Karpas-422 (cell line): ENCODE measurements at regions not wholly inside any gene's neighbourhood (a gene's known extent, or its start where the extent isn't known, plus 50 kb on each side); places are given as distances from the start of the nearest gene placed in this dataset.

ENCODE experiments used
- DNase-seq: peaks from one replicate; pipeline ENCODE4 v3.0.0-alpha.2; 2015
- H2AFZ ChIP-seq: fragments of 200-600 bp; sonication (generic); 2 replicates; pipeline ENCODE4 v1.6.1; 2014; ENCODE audit warnings: antibody characterized with exemption, low read length, mixed read lengths
- H3K27ac ChIP-seq: fragments of 200-600 bp; sonication (generic); 2 replicates; pipeline ENCODE4 v1.5.1; 2014; ENCODE audit warnings: mild to moderate bottlenecking, low read length, moderate library complexity
- H3K27me3 ChIP-seq: fragments of 200-600 bp; sonication (generic); 2 replicates; pipeline ENCODE4 v1.6.1; 2014; ENCODE audit warnings: low read length, mixed read lengths
- H3K36me3 ChIP-seq: fragments of 200-600 bp; sonication (generic); 2 replicates; pipeline ENCODE4 v1.6.1; 2014; ENCODE audit warnings: low read length, mixed read lengths; ENCODE audit not compliant: insufficient read depth
- H3K4me1 ChIP-seq: fragments of 200-600 bp; sonication (generic); 2 replicates; pipeline ENCODE4 v1.6.1; 2014; ENCODE audit warnings: mild to moderate bottlenecking, low read length, mixed read lengths
- H3K4me2 ChIP-seq: fragments of 200-600 bp; sonication (generic); 2 replicates; pipeline ENCODE4 v1.6.1; 2014; ENCODE audit warnings: low read length, low read depth, mild to moderate bottlenecking; ENCODE audit not compliant: poor library complexity, severe bottlenecking
- H3K4me3 ChIP-seq: fragments of 200-600 bp; sonication (generic); 2 replicates; pipeline ENCODE4 v1.5.1; 2014; ENCODE audit warnings: mild to moderate bottlenecking, antibody characterized with exemption, low read length, mixed read lengths
- H3K79me2 ChIP-seq: fragments of 200-600 bp; sonication (generic); 2 replicates; pipeline ENCODE4 v1.6.1; 2014; ENCODE audit warnings: mild to moderate bottlenecking, low read length, mixed read lengths
- H3K9ac ChIP-seq: fragments of 200-600 bp; sonication (generic); 2 replicates; pipeline ENCODE4 v1.6.0; 2014; ENCODE audit warnings: low read length
- H3K9me2 ChIP-seq: fragments of 200-600 bp; sonication (generic), shearing (Covaris generic); replicated peaks from 2 replicates; pipeline ENCODE4 v1.6.0; 2014; ENCODE audit warnings: mild to moderate bottlenecking, low read length, moderate library complexity; ENCODE audit not compliant: insufficient read depth
- H3K9me3 ChIP-seq: fragments of 300-700, 200-600 bp; sonication (generic); 2 replicates; pipeline ENCODE4 v1.6.1; 2014; ENCODE audit warnings: low read length, mixed read lengths
- H4K20me1 ChIP-seq: fragments of 200-600 bp; sonication (generic); 2 replicates; pipeline ENCODE4 v1.6.1; 2014; ENCODE audit warnings: mild to moderate bottlenecking, antibody characterized with exemption, low read length, low read depth; ENCODE audit not compliant: insufficient read depth

DNA sequence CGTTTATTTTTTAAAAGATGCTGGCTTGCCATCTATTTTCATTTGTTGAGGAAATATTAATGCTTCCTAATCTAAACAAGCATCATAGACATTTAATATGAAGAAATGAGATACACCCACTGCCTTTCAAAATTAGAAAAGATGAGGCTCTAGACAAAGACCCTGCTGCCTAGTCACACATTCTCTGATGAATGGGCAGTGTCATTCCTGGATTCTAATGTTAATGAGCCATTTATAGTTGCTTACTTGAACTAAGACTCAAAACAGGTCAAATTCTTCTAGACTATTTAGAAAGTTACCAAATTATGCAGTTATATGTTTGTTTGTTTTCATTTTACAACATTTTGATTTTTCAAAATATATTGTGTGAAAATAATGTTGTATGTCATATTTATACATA, 237.6 kb downstream of the CDH7 start:
- peaks cover 56% of the 10 kb centered on the region for H3K9me3 ChIP-seq
- no peak for DNase-seq
- H3K4me2 ChIP-seq, result no peak overlapping the region
- H3K36me3 ChIP-seq, result no peaks in the 10 kb centered on the region
- no peak overlapping the region for H3K27ac ChIP-seq
- no peak overlapping the region for H3K4me3 ChIP-seq
- H3K9me2 ChIP-seq, result no peaks in the 10 kb centered on the region
- H4K20me1 ChIP-seq, result no peaks in the 10 kb centered on the region
- H3K79me2 ChIP-seq, result no peaks in the 10 kb centered on the region
- H2AFZ ChIP-seq, result no peak overlapping the region
- no peaks in the 10 kb centered on the region for H3K4me1 ChIP-seq
- no peaks in the 10 kb centered on the region for H3K27me3 ChIP-seq
- no peak overlapping the region for H3K9ac ChIP-seq

DNA sequence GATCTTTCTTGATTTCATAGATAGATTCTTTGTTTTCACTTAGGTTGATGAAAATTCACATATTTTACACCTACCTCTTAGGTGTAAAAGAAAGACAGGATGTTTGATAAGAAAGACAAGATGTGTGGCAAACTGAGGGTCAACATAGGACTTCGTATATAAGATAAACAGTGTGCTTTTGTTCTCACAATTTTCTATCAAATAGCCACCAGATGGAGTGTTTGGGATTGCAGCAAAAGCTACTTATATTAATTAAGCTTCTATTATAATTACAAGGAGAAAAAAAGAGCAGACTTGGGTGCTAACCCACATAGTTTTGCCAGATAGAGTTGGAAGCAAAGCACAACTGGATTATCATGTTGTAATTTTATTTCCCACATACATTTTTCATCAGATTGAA, 232.9 kb downstream of the CDH7 start:
- Histone ChIP-seq H3K4me2 (no peak overlapping the region), H3K4me3 (no peak overlapping the region), H4K20me1 (no peaks in the 10 kb centered on the region), H2AFZ (no peak overlapping the region), H3K27ac (no peak overlapping the region), H3K79me2 (no peaks in the 10 kb centered on the region), H3K9me2 (no peaks in the 10 kb centered on the region), H3K9ac (no peak overlapping the region), H3K36me3 (no peaks in the 10 kb centered on the region), H3K27me3 (no peaks in the 10 kb centered on the region), H3K9me3 (peaks cover 48% of the 10 kb centered on the region), H3K4me1 (no peaks in the 10 kb centered on the region)
- DNase-seq, result peak; percentile 44

DNA sequence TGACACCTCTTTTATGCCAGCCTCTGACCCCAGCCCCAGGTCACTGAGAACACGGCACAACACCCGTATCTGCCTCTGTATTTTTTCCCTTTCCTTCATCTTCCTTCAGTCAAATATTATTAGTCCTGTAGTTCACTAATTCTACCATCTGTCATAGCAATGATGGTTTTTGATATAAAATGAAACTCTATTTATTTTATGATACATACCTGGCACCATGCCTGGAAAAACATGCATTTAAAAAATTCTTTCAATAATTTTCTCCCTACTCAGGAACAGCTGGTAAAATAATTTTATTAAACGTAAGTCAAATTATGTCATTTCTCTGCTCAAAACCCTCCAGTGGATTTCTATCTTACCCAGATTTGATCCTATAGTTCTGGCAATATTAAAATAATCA, 224.7 kb downstream of the CDH7 start:
- H3K4me2 ChIP-seq, result no peak overlapping the region
- H3K4me3 ChIP-seq, result no peak overlapping the region
- no peaks in the 10 kb centered on the region for H3K36me3 ChIP-seq
- H3K79me2 ChIP-seq, result no peaks in the 10 kb centered on the region
- H4K20me1 ChIP-seq, result no peaks in the 10 kb centered on the region
- H3K4me1 ChIP-seq, result no peaks in the 10 kb centered on the region
- H3K9me2 ChIP-seq, result no peaks in the 10 kb centered on the region
- H3K9me3 ChIP-seq, result peaks cover 77% of the 10 kb centered on the region
- no peak for DNase-seq
- no peak overlapping the region for H2AFZ ChIP-seq
- H3K27ac ChIP-seq, result no peak overlapping the region
- no peaks in the 10 kb centered on the region for H3K27me3 ChIP-seq
- no peak overlapping the region for H3K9ac ChIP-seq

DNA sequence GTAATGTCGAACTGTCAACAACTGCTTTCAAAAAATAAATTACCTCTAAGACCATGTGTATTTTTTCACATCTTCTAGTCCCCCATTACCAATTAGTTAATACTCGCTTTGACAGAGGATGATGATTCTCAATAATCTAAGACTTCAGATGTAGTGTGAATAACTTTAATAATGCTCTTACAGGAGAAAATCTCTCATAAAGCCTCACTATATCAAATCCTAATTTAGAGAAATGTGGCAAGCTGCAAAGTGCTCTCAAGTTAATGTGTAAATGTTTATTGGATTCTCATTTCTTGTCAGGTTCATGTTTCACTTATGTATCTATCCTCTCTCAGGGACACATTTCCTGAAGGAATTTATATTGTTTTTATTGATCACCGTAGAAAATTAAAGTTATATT, 223.9 kb downstream of the CDH7 start:
- H3K36me3 ChIP-seq, result no peaks in the 10 kb centered on the region
- no peak for DNase-seq
- no peaks in the 10 kb centered on the region for H3K27me3 ChIP-seq
- H3K9ac ChIP-seq, result no peak overlapping the region
- no peak overlapping the region for H3K27ac ChIP-seq
- H3K4me2 ChIP-seq, result no peak overlapping the region
- H3K9me3 ChIP-seq, result peaks cover 79% of the 10 kb centered on the region
- H3K4me1 ChIP-seq, result no peaks in the 10 kb centered on the region
- 0 out of 2 replicates have a peak overlapping the region, but pooled peaks have one; percentile 34 for H2AFZ ChIP-seq
- H4K20me1 ChIP-seq, result no peaks in the 10 kb centered on the region
- no peaks in the 10 kb centered on the region for H3K9me2 ChIP-seq
- H3K79me2 ChIP-seq, result no peaks in the 10 kb centered on the region
- no peak overlapping the region for H3K4me3 ChIP-seq

DNA sequence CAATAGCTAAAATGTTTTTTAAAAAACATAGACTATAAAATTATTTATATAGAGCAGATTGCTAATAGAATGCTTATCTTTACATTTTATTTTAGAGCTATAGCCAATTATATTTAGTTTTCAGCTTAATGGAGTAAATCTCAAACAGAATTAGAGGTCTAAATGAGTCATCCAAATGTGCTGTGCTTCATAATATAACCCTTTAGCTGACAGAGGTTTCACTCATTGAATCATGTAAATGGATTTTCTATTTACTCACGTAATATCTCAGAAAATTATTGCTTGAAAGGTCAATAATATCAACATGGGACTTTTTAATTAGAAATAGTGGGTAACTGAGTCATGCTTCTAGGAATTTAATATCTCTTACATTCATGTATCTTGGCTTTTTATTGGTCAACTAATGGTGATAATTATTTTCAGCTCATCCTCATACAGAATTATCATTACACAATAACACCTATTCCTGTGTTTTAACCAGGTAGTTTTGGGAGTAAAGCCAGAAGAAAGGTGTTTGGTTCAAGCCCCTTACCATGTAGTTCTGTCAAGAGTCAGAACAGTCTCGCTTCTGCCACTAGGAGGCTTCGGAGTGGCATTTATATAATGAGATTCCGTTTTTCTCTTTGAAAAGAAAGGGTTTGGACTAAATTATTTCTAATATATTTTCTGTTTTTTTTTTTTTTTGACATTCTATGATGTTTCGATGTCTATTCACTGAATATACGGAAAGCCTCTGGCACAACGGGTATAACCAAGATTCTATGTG, 217.6 kb downstream of the CDH7 start:
- H3K4me1 ChIP-seq, result no peaks in the 10 kb centered on the region
- H3K9me3 ChIP-seq, result peaks cover 64% of the 10 kb centered on the region
- H3K79me2 ChIP-seq, result no peaks in the 10 kb centered on the region
- no peaks in the 10 kb centered on the region for H3K9me2 ChIP-seq
- no peaks in the 10 kb centered on the region for H4K20me1 ChIP-seq
- no peak overlapping the region for H3K9ac ChIP-seq
- H3K36me3 ChIP-seq, result no peaks in the 10 kb centered on the region
- no peaks in the 10 kb centered on the region for H3K27me3 ChIP-seq
- no peak overlapping the region for H3K4me3 ChIP-seq
- DNase-seq, result no peak
- no peak overlapping the region for H3K27ac ChIP-seq
- no peak overlapping the region for H2AFZ ChIP-seq
- no peak overlapping the region for H3K4me2 ChIP-seq

DNA sequence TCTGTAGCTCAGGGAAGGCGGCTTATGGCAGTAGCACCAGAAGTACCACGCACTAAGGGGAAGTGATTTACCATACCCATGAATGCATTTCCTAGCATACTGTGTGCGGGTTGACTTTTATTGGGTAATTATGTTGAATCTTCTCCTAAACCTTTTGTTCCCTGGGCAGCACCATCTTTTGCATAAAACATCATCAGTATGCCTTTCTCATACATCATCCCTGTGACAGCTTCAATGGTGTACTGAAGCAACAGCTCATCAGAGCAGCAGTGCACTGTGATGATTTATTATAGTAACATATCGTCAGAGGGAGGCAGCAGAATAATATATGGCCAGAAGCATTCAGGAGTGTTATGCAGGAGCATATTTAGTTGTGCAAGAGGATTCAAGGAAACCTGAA, 204.9 kb downstream of the CDH7 start:
- H3K9me3 ChIP-seq, result peaks cover 42% of the 10 kb centered on the region
- H3K27me3 ChIP-seq, result no peaks in the 10 kb centered on the region
- H3K79me2 ChIP-seq, result no peaks in the 10 kb centered on the region
- no peak overlapping the region for H2AFZ ChIP-seq
- DNase-seq, result no peak
- no peaks in the 10 kb centered on the region for H3K9me2 ChIP-seq
- no peak overlapping the region for H3K9ac ChIP-seq
- H3K4me1 ChIP-seq, result no peaks in the 10 kb centered on the region
- no peaks in the 10 kb centered on the region for H4K20me1 ChIP-seq
- no peak overlapping the region for H3K4me2 ChIP-seq
- H3K4me3 ChIP-seq, result no peak overlapping the region
- H3K36me3 ChIP-seq, result no peaks in the 10 kb centered on the region
- H3K27ac ChIP-seq, result no peak overlapping the region

DNA sequence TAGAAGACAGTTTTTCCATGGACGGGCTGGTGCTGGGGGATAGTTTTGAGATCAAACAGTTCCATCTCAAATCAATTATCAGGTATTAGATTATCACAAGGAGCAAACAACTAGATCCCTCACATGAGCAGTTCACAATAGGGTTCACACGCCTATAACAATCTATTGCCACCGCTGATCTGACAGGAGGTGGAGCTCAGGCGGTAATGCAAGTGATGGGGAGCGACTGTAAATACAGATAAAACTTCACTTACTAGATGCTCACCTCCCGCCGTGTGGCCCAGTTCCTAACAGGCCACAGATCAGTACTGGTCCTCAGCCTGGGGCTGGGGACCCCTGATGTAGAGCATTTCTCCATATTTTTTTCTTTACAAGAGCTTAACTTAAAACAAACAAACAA, 203.6 kb downstream of the CDH7 start:
- no peak for DNase-seq

DNA sequence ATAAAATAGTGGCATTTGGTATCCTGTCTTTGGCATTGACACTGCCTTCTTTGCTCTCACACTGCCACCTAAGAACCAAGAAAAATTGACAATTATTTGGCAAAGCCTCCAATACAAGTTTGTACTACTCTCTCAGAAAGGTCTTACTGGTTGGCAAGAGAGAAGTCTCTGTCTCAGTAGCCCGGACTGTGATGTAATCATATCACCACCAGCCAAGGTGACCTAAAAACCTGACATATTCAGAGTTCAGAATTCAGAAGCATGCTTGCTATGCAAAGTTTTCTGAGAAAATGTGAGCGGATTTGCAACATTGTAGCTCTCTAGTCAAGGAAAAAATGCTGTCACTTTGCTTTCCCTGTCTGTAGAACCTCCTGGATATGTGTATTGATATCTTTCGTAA, 196.0 kb downstream of the CDH7 start:
- no peak overlapping the region for H3K27ac ChIP-seq
- no peaks in the 10 kb centered on the region for H3K79me2 ChIP-seq
- H3K4me1 ChIP-seq, result no peaks in the 10 kb centered on the region
- H3K36me3 ChIP-seq, result no peaks in the 10 kb centered on the region
- no peaks in the 10 kb centered on the region for H3K27me3 ChIP-seq
- no peak overlapping the region for H3K9ac ChIP-seq
- no peak overlapping the region for H3K4me2 ChIP-seq
- no peak for DNase-seq
- no peaks in the 10 kb centered on the region for H4K20me1 ChIP-seq
- H3K9me2 ChIP-seq, result no peaks in the 10 kb centered on the region
- no peak overlapping the region for H3K4me3 ChIP-seq
- peaks cover 35% of the 10 kb centered on the region for H3K9me3 ChIP-seq
- H2AFZ ChIP-seq, result no peak overlapping the region

More for the DNA sequence above, 203.6 kb downstream of the CDH7 start:
- H3K4me3 ChIP-seq, result no peak overlapping the region; the same call in 1 of the 2 replicates
- no peaks in the 10 kb centered on the region for H4K20me1 ChIP-seq
- H3K27ac ChIP-seq, result no peak overlapping the region
- H3K4me2 ChIP-seq, result no peak overlapping the region
- H3K9me2 ChIP-seq, result no peaks in the 10 kb centered on the region
- no peak overlapping the region for H2AFZ ChIP-seq
- no peaks in the 10 kb centered on the region for H3K79me2 ChIP-seq
- no peaks in the 10 kb centered on the region for H3K27me3 ChIP-seq
- H3K36me3 ChIP-seq, result no peaks in the 10 kb centered on the region
- peaks cover 45% of the 10 kb centered on the region for H3K9me3 ChIP-seq
- no peaks in the 10 kb centered on the region for H3K4me1 ChIP-seq
- no peak overlapping the region for H3K9ac ChIP-seq
